ENCODE measurements at regions not wholly inside any gene's neighbourhood (a gene's known extent, or its start where the extent isn't known, plus 50 kb on each side); places are given as distances from the start of the nearest gene placed in this dataset.
"Not testable (repeated sequence)": the region's sequence is repeated elsewhere in the genome, so short reads cannot be mapped to it uniquely, and the experiment has no call there.

- DNase-seq = no peak
- no peaks in the 10 kb centered on the region for H3K4me1 ChIP-seq
- H3K9me3 ChIP-seq = no peaks in the 10 kb centered on the region
- H3K4me3 ChIP-seq (replicated peaks in 1 of 3) = no peak overlapping the region
- no peak for TF ChIP-seq POLR2A (IDR thresholded peaks at IDR 0.05)
- TF ChIP-seq, protein P1, sequence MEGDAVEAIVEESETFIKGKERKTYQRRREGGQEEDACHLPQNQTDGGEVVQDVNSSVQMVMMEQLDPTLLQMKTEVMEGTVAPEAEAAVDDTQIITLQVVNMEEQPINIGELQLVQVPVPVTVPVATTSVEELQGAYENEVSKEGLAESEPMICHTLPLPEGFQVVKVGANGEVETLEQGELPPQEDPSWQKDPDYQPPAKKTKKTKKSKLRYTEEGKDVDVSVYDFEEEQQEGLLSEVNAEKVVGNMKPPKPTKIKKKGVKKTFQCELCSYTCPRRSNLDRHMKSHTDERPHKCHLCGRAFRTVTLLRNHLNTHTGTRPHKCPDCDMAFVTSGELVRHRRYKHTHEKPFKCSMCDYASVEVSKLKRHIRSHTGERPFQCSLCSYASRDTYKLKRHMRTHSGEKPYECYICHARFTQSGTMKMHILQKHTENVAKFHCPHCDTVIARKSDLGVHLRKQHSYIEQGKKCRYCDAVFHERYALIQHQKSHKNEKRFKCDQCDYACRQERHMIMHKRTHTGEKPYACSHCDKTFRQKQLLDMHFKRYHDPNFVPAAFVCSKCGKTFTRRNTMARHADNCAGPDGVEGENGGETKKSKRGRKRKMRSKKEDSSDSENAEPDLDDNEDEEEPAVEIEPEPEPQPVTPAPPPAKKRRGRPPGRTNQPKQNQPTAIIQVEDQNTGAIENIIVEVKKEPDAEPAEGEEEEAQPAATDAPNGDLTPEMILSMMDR (IDR thresholded peaks at IDR 0.05) = no peak
- WGBS, 2 donors = 30 to 36% methylated on average over 1 of the region's 1 CpG
- H3K27me3 ChIP-seq = no peaks in the 10 kb centered on the region
- intact Hi-C loops (cut with DNase I) = no loop called here
- H3K36me3 ChIP-seq = no peaks in the 10 kb centered on the region
- H3K27ac ChIP-seq = no peak overlapping the region
Measured at GRCh38 chr3:102909904-102910303, 475.1 kb downstream of the ZPLD1 start.

DNA sequence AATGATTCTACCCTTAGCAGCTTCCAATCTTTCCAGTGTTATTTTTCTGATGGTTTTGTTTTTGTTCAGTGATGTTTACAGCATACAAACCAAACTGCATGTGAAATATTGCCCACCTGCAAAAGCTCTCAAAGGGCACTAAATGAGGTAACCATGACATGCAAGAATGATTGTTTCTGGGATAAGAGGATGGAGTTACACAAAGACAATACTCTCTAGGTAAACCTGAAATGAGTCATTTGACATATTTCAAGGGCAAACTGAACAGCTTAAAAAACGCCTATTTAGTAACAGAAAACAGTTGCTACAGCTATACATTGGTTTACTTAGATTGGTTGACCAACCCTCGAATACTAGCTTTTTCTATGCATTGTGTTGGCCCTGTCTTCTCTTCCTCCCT, 481.7 kb downstream of the ZPLD1 start:
- no peak overlapping the region for H3K4me3 ChIP-seq (replicated peaks in 1 of 3)
- whole genome bisulfite sequencing, 2 donors = 66 to 74% methylated on average over 2 of the region's 2 CpGs
- no peak overlapping the region for H3K27ac ChIP-seq

GRCh38 chr3:102926618-102927017, 491.8 kb downstream of the ZPLD1 start:
- H3K9me3 ChIP-seq = no peaks in the 10 kb centered on the region
- TF ChIP-seq, protein P1 (IDR thresholded peaks at IDR 0.05) = no peak
- TF ChIP-seq POLR2A (IDR thresholded peaks at IDR 0.05) = no peak
- H3K4me1 ChIP-seq = no peaks in the 10 kb centered on the region
- 78 to 88% methylated on average over 3 of the region's 3 CpGs for WGBS, 2 donors
- no peaks in the 10 kb centered on the region for H3K27me3 ChIP-seq
- H3K36me3 ChIP-seq = no peaks in the 10 kb centered on the region
- H3K27ac ChIP-seq = no peak overlapping the region
- intact Hi-C loops (cut with DNase I) = no loop called here
- DNase-seq = no peak
- H3K4me3 ChIP-seq (replicated peaks in 1 of 3) = no peak overlapping the region

More for the DNA sequence above, 481.7 kb downstream of the ZPLD1 start:
- H3K36me3 ChIP-seq = no peaks in the 10 kb centered on the region
- no peak for DNase-seq
- intact Hi-C loops (cut with DNase I) = no loop called here
- no peak for TF ChIP-seq POLR2A (IDR thresholded peaks at IDR 0.05)
- TF ChIP-seq, protein P1 (IDR thresholded peaks at IDR 0.05) = no peak
- H3K4me1 ChIP-seq = no peaks in the 10 kb centered on the region
- H3K27me3 ChIP-seq = no peaks in the 10 kb centered on the region
- H3K9me3 ChIP-seq = no peaks in the 10 kb centered on the region

- 83 to 89% methylated on average over 2 of the region's 2 CpGs for WGBS, 2 donors
- H3K36me3 ChIP-seq = no peaks in the 10 kb centered on the region
- H3K27ac ChIP-seq = no peak overlapping the region
- TF ChIP-seq POLR2A (IDR thresholded peaks at IDR 0.05) = no peak
- TF ChIP-seq, protein P1 (IDR thresholded peaks at IDR 0.05) = no peak
- H3K4me3 ChIP-seq (replicated peaks in 1 of 3) = no peak overlapping the region
- no peaks in the 10 kb centered on the region for H3K9me3 ChIP-seq
- intact Hi-C loops (cut with DNase I) = no loop called here
- no peaks in the 10 kb centered on the region for H3K4me1 ChIP-seq
- H3K27me3 ChIP-seq = no peaks in the 10 kb centered on the region
- no peak for DNase-seq
Measured at GRCh38 chr3:102933377-102933776, 498.6 kb downstream of the ZPLD1 start.

GRCh38 chr3:102936511-102937045, 501.8 kb downstream of the ZPLD1 start:
- Histone ChIP-seq H3K4me1 (no peaks in the 10 kb centered on the region), H3K27me3 (no peaks in the 10 kb centered on the region), H3K4me3 (replicated peaks in 1 of 3) (no peak overlapping the region), H3K27ac (no peak overlapping the region), H3K9me3 (no peaks in the 10 kb centered on the region), H3K36me3 (no peaks in the 10 kb centered on the region)
- WGBS, 2 donors = 50 to 55% methylated on average over 2 of the region's 2 CpGs
- TF ChIP-seq POLR2A (IDR thresholded peaks at IDR 0.05) = no peak
- no peak for DNase-seq
- intact Hi-C loops (cut with DNase I) = no loop called here

DNA sequence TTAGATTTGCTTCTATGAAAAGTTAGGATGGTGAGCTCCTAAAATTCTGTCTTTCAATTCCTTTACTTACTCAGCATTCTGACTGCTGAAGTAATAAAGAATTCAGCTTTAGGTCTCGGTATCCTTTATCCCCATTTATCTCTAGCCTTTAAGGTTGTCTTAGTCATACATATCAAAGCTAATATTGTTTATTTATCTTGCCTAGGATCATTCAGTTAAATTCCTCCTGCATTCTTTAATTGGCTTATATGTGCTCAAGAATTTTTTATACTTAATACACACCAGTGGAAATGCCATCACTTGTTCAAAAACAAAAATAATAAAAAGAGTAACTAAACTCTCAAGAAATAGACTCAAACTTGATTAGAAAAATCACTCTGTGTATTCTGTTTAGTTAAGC, 507.0 kb downstream of the ZPLD1 start:
- no peak for DNase-seq
- Histone ChIP-seq H3K4me3 (replicated peaks in 1 of 3) (no peak overlapping the region), H3K27me3 (no peaks in the 10 kb centered on the region), H3K4me1 (no peaks in the 10 kb centered on the region), H3K36me3 (no peaks in the 10 kb centered on the region), H3K9me3 (no peaks in the 10 kb centered on the region), H3K27ac (no peak overlapping the region)
- intact Hi-C loops (cut with DNase I) = no loop called here
- WGBS, 2 donors = 81 to 82% methylated on average over 1 of the region's 1 CpG
- TF ChIP-seq, protein P1 (IDR thresholded peaks at IDR 0.05) = no peak
- TF ChIP-seq POLR2A (IDR thresholded peaks at IDR 0.05) = no peak

DNA sequence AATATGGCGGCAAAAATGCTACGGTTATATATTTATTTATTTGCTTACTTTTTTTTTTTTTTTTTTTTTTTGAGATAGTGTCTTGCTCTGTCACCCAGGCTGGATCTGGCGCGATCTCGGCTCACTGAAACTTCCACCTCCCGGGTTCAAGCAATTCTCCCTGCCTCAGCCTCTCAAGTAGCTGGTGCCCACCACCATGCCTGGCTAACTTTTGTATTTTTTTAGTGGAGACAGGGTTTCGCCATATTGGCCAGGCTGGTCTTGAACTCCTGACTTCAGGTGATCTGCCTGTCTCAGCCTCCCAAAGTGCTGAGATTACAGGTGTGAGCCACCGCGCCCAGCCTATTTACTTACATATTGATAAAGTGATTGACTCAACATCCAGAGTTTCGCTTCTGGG, 511.6 kb downstream of the ZPLD1 start:
- H3K27me3 ChIP-seq; H3K4me1 ChIP-seq; DNase-seq; H3K36me3 ChIP-seq; H3K4me3 ChIP-seq (replicated peaks in 1 of 3); intact Hi-C loops (cut with DNase I); H3K9me3 ChIP-seq; H3K27ac ChIP-seq: not testable (repeated sequence)
- 91 to 96% methylated on average over 10 of the region's 10 CpGs for WGBS, 2 donors
